ENCODE measurements at regions not wholly inside any gene's neighbourhood (a gene's known extent, or its start where the extent isn't known, plus 50 kb on each side); places are given as distances from the start of the nearest gene placed in this dataset.

- peaks cover 4% of the 10 kb centered on the region for H3K36me3 Mint-ChIP-seq
These were observed 968.2 kb upstream of the NR2F2 start for GRCh38 chr15:95362306-95362705.

GRCh38 chr15:95363646-95364045, 966.9 kb upstream of the NR2F2 start:
- Mint-ChIP-seq H3K27me3 (peaks cover 22% of the 10 kb centered on the region), H3K9me3 (peaks cover 6% of the 10 kb centered on the region), H3K4me3 (no peak overlapping the region), H3K4me1 (no peaks in the 10 kb centered on the region), H3K36me3 (peaks cover 4% of the 10 kb centered on the region), H3K27ac (no peak overlapping the region)
- DNase-seq, result no peak

More at GRCh38 chr15:95362306-95362705, 968.2 kb upstream of the NR2F2 start:
- no peak for DNase-seq
- Mint-ChIP-seq H3K4me3 (no peak overlapping the region), H3K4me1 (no peaks in the 10 kb centered on the region), H3K9me3 (peaks cover 6% of the 10 kb centered on the region), H3K27ac (no peak overlapping the region), H3K27me3 (peaks cover 26% of the 10 kb centered on the region)

DNA sequence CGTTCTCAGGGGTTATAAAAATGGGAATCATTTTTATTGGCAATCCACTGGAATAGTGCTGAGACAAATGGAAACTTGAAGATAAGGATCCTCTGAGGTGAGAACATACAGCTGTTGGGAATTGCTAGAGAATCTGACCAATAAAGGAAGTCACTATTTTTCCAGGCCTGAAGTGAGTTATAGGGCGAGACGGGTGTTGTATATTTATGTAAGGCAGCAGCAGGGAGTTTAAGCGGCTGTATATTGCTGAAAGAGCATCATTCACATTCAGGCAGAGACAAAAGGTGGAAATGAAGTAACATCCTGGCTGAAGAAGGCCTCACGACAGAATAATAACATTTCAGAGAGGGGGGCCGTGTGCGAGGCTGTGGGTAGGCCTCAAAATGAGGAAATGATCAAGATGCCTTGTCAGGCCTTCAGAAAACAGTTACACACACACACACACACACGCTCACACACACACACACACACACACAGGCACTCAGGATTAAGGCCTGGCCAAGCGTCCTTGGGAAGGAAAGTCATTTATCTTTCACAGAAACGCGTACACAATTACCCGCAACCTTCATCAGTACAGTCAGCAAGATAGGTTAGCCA, 964.9 kb upstream of the NR2F2 start:
- no peak for DNase-seq
- Mint-ChIP-seq H3K36me3 (peaks cover 4% of the 10 kb centered on the region), H3K27me3 (peaks cover 14% of the 10 kb centered on the region), H3K9me3 (peaks cover 5% of the 10 kb centered on the region), H3K4me1 (no peaks in the 10 kb centered on the region), H3K27ac (no peak overlapping the region), H3K4me3 (no peak overlapping the region)

- Mint-ChIP-seq H3K27ac (no peak overlapping the region), H3K27me3 (peaks cover 11% of the 10 kb centered on the region), H3K4me3 (no peak overlapping the region), H3K9me3 (no peaks in the 10 kb centered on the region), H3K4me1 (no peaks in the 10 kb centered on the region), H3K36me3 (no peaks in the 10 kb centered on the region)
- DNase-seq, result no peak
These were observed 962.3 kb upstream of the NR2F2 start for GRCh38 chr15:95368191-95368590.

GRCh38 chr15:95368755-95369601, 961.5 kb upstream of the NR2F2 start:
- Mint-ChIP-seq H3K27ac (no peak overlapping the region), H3K36me3 (no peaks in the 10 kb centered on the region), H3K27me3 (peaks cover 9% of the 10 kb centered on the region), H3K9me3 (no peaks in the 10 kb centered on the region), H3K4me1 (no peaks in the 10 kb centered on the region), H3K4me3 (no peak overlapping the region)
- no peak for DNase-seq

DNA sequence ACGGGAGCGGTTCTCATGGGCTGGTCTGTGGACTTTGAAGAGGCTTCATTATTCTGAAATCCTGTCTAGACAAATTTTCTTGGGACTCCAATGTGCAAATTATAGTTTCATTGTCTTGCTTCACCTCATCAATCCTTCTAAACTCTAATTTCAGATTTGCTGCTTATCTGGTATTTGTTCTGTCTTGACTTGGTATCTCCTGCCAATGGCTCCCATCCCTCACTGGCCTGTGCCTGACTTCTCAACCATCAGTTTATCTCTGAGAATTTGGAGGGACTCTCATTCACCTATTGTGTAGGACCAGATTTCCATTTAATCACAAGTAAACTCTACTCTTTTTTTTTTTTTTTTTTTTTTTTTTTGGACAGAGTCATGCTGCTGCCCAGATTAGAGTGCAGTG, 960.2 kb upstream of the NR2F2 start:
- peaks cover 7% of the 10 kb centered on the region for H3K27me3 Mint-ChIP-seq
- no peak for DNase-seq
- no peaks in the 10 kb centered on the region for H3K36me3 Mint-ChIP-seq
- H3K4me3 Mint-ChIP-seq, result no peak overlapping the region
- H3K9me3 Mint-ChIP-seq, result no peaks in the 10 kb centered on the region
- H3K4me1 Mint-ChIP-seq, result no peaks in the 10 kb centered on the region
- H3K27ac Mint-ChIP-seq, result no peak overlapping the region

DNA sequence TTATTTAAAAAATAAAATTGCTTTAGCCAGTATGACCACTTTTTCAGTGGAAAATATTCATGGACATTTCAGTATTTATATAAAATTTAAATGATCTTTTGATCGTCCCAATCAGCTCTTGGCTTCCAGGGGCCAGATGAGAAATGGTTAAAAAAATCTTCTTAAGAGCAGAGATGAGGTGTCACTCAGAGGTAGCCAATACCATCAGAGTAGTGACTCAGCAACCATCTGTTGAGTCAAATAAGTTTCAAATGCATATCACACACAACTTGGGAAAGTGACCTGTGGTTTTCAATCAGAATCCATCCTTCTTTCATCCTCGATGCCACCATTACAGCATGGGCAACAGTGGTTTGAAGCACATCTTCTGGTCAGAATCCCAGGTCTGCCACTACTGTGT, 958.8 kb upstream of the NR2F2 start:
- Mint-ChIP-seq H3K9me3 (no peaks in the 10 kb centered on the region), H3K36me3 (no peaks in the 10 kb centered on the region), H3K27me3 (peaks cover 7% of the 10 kb centered on the region), H3K4me1 (no peaks in the 10 kb centered on the region), H3K4me3 (no peak overlapping the region), H3K27ac (no peak overlapping the region)
- DNase-seq, result no peak

DNA sequence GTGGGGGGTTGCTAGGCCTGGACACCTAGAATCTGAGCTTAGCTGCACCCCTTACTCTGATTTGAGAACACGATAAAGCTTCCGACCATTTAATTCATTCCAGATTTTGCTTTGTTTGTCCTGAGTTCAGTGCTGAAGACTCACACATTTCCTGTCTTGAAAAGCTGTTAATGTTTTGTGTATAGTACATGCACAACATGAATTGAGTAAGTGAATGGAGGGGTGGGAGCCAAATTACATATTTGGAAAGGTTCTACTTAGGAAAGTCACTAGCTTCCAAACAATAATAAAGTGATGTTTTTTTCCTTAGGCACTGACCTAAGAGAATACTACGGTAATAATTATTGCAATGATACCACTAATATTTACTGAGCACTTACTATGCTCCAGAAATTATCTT, 955.2 kb upstream of the NR2F2 start:
- Mint-ChIP-seq H3K27me3 (peaks cover 8% of the 10 kb centered on the region), H3K27ac (no peak overlapping the region), H3K4me1 (no peaks in the 10 kb centered on the region)

DNA sequence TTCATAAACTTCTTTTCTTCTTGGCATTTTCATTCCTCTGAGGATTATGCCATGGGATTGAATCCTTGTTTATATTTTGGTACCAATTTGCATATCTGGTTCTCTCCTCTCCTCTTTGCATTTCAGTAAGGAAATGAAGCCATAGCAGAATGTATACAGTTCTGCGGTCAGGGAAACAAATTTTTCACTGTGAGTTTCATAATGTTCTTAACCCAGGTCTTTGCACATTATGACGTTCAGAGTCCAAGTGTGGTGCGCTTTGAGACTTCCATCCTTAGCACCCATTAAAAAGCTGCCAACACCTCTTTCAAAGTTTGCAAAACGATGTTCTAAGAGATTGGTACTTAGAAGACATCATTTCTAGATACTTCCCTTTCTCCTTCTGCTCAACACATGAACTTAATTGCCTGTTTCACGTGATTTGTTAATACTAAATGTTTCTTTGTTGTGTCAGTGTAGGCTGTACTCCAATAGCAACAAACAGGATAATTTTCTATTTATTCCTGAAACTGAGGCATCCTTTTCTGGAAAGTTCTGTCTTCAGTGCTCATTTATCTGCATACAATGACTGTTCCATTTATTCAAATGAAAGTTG, 953.1 kb upstream of the NR2F2 start:
- H3K27me3 Mint-ChIP-seq, result peaks cover 8% of the 10 kb centered on the region
- DNase-seq, result no peak
- H3K27ac Mint-ChIP-seq, result no peak overlapping the region
- H3K4me3 Mint-ChIP-seq, result no peak overlapping the region
- no peaks in the 10 kb centered on the region for H3K4me1 Mint-ChIP-seq
- H3K36me3 Mint-ChIP-seq, result no peaks in the 10 kb centered on the region
- no peaks in the 10 kb centered on the region for H3K9me3 Mint-ChIP-seq

More for the DNA sequence above, 955.2 kb upstream of the NR2F2 start:
- Mint-ChIP-seq H3K4me3 (no peak overlapping the region), H3K9me3 (no peaks in the 10 kb centered on the region), H3K36me3 (no peaks in the 10 kb centered on the region)
- no peak for DNase-seq

GRCh38 chr15:95394186-95395067, 936.1 kb upstream of the NR2F2 start:
- DNase-seq, result no peak
- H3K27me3 Mint-ChIP-seq, result peaks cover 37% of the 10 kb centered on the region
- H3K9me3 Mint-ChIP-seq, result peaks cover 9% of the 10 kb centered on the region
- no peaks in the 10 kb centered on the region for H3K36me3 Mint-ChIP-seq
- H3K4me1 Mint-ChIP-seq, result no peaks in the 10 kb centered on the region
- no peak overlapping the region for H3K4me3 Mint-ChIP-seq
- H3K27ac Mint-ChIP-seq, result no peak overlapping the region

GRCh38 chr15:95400428-95400827, 930.1 kb upstream of the NR2F2 start:
- Mint-ChIP-seq H3K4me1 (no peaks in the 10 kb centered on the region), H3K36me3 (no peaks in the 10 kb centered on the region), H3K9me3 (no peaks in the 10 kb centered on the region), H3K27ac (no peak overlapping the region), H3K4me3 (no peak overlapping the region), H3K27me3 (peaks cover 37% of the 10 kb centered on the region)
- no peak for DNase-seq

DNA sequence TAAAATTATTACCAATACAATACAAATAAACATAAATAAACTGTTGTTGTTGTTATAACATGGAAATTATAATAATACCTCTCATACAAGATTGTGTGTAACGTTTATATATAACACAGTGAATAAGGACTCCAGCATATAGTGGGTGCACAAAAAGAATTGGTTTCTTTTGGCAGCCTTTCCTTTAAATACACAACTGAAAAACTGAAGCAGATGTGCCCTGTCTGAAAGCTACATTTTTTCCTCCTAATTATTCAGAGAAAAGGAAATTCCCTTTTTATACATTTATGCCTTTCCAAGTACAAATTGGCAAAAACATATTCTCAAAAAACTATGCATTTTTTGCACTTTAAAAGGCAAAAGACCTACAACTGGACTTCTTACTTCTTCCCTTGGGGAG, 928.9 kb upstream of the NR2F2 start:
- H3K36me3 Mint-ChIP-seq, result no peaks in the 10 kb centered on the region
- H3K9me3 Mint-ChIP-seq, result no peaks in the 10 kb centered on the region
- peaks cover 29% of the 10 kb centered on the region for H3K27me3 Mint-ChIP-seq
- H3K4me3 Mint-ChIP-seq, result no peak overlapping the region
- DNase-seq, result no peak
- H3K4me1 Mint-ChIP-seq, result no peaks in the 10 kb centered on the region
- H3K27ac Mint-ChIP-seq, result no peak overlapping the region

DNA sequence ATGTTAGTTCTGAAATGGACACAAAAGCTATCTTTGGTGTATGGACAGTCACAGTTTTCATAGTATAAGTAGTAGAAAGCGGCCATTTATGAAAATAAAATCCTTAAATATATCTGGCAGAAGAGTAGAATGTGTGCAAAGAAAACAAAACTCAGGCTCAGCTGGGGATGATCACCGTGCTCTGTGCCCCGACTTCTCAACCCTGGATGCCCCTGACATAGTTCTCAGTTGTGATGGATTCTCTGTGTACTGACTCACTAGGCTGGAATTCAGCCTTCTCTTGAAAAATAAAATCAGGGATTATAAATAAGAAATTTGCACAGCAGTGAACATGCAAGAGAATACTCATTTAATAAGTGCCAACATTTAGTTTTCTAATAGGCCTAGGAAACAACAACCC, 925.1 kb upstream of the NR2F2 start:
- Mint-ChIP-seq H3K4me3 (no peak overlapping the region), H3K4me1 (no peaks in the 10 kb centered on the region), H3K36me3 (no peaks in the 10 kb centered on the region), H3K27me3 (peaks cover 10% of the 10 kb centered on the region), H3K27ac (no peak overlapping the region), H3K9me3 (no peaks in the 10 kb centered on the region)
- no peak for DNase-seq

DNA sequence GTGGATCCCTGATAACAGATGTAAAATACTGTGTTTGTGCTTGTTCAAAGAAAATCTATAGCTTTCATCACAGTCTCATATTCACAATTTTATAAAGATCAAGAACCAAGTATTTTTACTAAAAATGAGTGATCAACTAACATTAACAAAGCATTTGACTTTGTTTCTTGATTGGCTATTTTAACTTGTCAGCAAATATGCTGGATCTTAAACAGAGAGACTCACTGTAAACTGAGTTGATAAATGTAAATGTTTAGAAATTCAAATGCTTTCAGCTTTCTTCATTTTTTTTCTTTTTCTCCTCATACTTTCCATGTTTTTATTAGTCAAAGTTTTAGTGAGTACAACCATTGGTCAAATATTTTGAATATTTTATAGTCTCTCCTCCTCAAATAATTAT, 923.0 kb upstream of the NR2F2 start:
- H3K4me3 Mint-ChIP-seq, result no peak overlapping the region
- H3K27me3 Mint-ChIP-seq, result peaks cover 10% of the 10 kb centered on the region
- no peak for DNase-seq
- no peak overlapping the region for H3K27ac Mint-ChIP-seq
- H3K9me3 Mint-ChIP-seq, result no peaks in the 10 kb centered on the region
- no peaks in the 10 kb centered on the region for H3K36me3 Mint-ChIP-seq
- H3K4me1 Mint-ChIP-seq, result no peaks in the 10 kb centered on the region

- Mint-ChIP-seq H3K9me3 (no peaks in the 10 kb centered on the region), H3K36me3 (no peaks in the 10 kb centered on the region), H3K27ac (no peak overlapping the region), H3K27me3 (peaks cover 17% of the 10 kb centered on the region), H3K4me3 (no peak overlapping the region), H3K4me1 (no peaks in the 10 kb centered on the region)
- DNase-seq, result no peak
These were observed 921.3 kb upstream of the NR2F2 start for GRCh38 chr15:95409211-95409610.
